ENCODE measurements at regions not wholly inside any gene's neighbourhood (a gene's known extent, or its start where the extent isn't known, plus 50 kb on each side); places are given as distances from the start of the nearest gene placed in this dataset.

DNA sequence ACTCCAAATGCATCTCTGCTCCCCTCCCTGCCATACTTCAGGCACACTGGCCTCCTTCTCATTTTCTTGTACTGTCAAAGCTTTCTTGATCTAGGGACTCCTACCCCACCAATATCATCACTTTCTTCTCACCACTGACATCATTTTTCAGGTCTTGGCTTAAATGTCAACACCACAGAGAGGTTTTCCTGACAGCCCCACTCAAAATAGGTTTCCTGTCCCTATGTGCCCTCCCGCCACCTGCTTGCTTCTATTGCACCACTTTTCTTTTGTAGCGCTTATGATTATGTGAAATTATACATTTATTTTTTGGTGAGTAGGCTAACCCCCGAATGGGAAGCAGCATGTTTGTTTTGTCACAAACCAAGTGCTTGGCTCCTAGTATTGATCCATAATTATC is 164.6 kb downstream of the NDFIP2 start:
- H3K4me3 Mint-ChIP-seq: no peak overlapping the region
- H3K4ac ChIP-seq (ENCODE audit: low read depth, low read length): no peak overlapping the region
- no peak overlapping the region for H3T11ph ChIP-seq (ENCODE audit: low read length)
- no peak overlapping the region for H4K5ac ChIP-seq (ENCODE audit: insufficient read length, low read depth, low read length)
- H2BK120ac ChIP-seq (ENCODE audit: low read depth, low read length, poor library complexity, severe bottlenecking): no peak overlapping the region
- no peak overlapping the region for H3K23ac ChIP-seq (ENCODE audit: insufficient read length, low read depth, low read length)
- no peaks in the 10 kb centered on the region for H3K36me3 Mint-ChIP-seq (ENCODE audit: insufficient read depth in 1 of 3, low read depth in 3 of 3)
- H4K20me1 ChIP-seq (ENCODE audit: control insufficient read depth, insufficient read depth, insufficient read length): no peaks in the 10 kb centered on the region
- no peaks in the 10 kb centered on the region for H3K79me1 ChIP-seq (ENCODE audit: insufficient read depth, low read depth, low read length, poor library complexity, severe bottlenecking)
- no peak overlapping the region for H4K8ac ChIP-seq (replicated peaks; ENCODE audit: insufficient read length, low read depth, low read length)
- peak overlapping the region in 1 of 3 experiments; percentile 27; a peak in 1 of 7 replicates for H3K27ac Mint-ChIP-seq
- H3K9ac ChIP-seq (ENCODE audit: extremely low read depth, insufficient read length, low read length): no peak overlapping the region
- no peak overlapping the region for H3K27ac ChIP-seq (ENCODE audit: insufficient read length, low read depth, low read length)
- H3K4me1 ChIP-seq (ENCODE audit: insufficient read depth, low read length): no peaks in the 10 kb centered on the region
- H3K9me3 ChIP-seq (ENCODE audit: control insufficient read depth, low read depth, low read length): no peaks in the 10 kb centered on the region
- no peak overlapping the region for H3K14ac ChIP-seq (ENCODE audit: insufficient read depth, low read length)
- H2BK15ac ChIP-seq (ENCODE audit: low read depth, low read length): no peak overlapping the region
- no peak overlapping the region for H4K91ac ChIP-seq (ENCODE audit: insufficient read length, low read depth, low read length)
- H3K27me3 ChIP-seq (ENCODE audit: insufficient read depth, low read length): no peaks in the 10 kb centered on the region
- DNase-seq: no peak
- no peaks in the 10 kb centered on the region for H3K23me2 ChIP-seq (ENCODE audit: insufficient read length, low read depth, low read length, poor library complexity, severe bottlenecking)
- no peak overlapping the region for H3K56ac ChIP-seq (ENCODE audit: insufficient read length, low read depth, low read length)
- H3K4me1 Mint-ChIP-seq: no peaks in the 10 kb centered on the region
- TF ChIP-seq, protein P1, sequence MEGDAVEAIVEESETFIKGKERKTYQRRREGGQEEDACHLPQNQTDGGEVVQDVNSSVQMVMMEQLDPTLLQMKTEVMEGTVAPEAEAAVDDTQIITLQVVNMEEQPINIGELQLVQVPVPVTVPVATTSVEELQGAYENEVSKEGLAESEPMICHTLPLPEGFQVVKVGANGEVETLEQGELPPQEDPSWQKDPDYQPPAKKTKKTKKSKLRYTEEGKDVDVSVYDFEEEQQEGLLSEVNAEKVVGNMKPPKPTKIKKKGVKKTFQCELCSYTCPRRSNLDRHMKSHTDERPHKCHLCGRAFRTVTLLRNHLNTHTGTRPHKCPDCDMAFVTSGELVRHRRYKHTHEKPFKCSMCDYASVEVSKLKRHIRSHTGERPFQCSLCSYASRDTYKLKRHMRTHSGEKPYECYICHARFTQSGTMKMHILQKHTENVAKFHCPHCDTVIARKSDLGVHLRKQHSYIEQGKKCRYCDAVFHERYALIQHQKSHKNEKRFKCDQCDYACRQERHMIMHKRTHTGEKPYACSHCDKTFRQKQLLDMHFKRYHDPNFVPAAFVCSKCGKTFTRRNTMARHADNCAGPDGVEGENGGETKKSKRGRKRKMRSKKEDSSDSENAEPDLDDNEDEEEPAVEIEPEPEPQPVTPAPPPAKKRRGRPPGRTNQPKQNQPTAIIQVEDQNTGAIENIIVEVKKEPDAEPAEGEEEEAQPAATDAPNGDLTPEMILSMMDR (conservative IDR thresholded peaks at IDR 0.05): no peak
- H2AFZ ChIP-seq (ENCODE audit: low read length): no peak overlapping the region
- no peak overlapping the region for H2AK5ac ChIP-seq (ENCODE audit: insufficient read length, low read length)
- no peak overlapping the region for H2BK5ac ChIP-seq (ENCODE audit: insufficient read length, low read length)
- no peak overlapping the region for H2BK12ac ChIP-seq (ENCODE audit: insufficient read length, low read depth, low read length)
- H3K4me2 ChIP-seq (ENCODE audit: insufficient read depth, insufficient read length, low read length): no peak overlapping the region
- no CpG with 5 or more reads among the region's 3 CpGs for WGBS (ENCODE audit: extremely low coverage, insufficient read length, low lambda C conversion rate)
- H3K27me3 Mint-ChIP-seq (ENCODE audit: low read depth): no peaks in the 10 kb centered on the region; the same call in 1 of the 2 replicates
- H3K79me2 ChIP-seq (ENCODE audit: insufficient read depth, low read length): no peaks in the 10 kb centered on the region
- no peak overlapping the region for H3K18ac ChIP-seq (ENCODE audit: insufficient read length, low read depth, low read length)
- no peaks in the 10 kb centered on the region for H3K9me3 Mint-ChIP-seq
- no peak overlapping the region for H2BK20ac ChIP-seq (ENCODE audit: low read depth, low read length, poor library complexity, severe bottlenecking)
